ENCODE measurements at regions not wholly inside any gene's neighbourhood (a gene's known extent, or its start where the extent isn't known, plus 50 kb on each side); places are given as distances from the start of the nearest gene placed in this dataset.

- TF ChIP-seq CTCF (IDR thresholded peaks at IDR 0.05) = no peak
- Histone ChIP-seq H3K27ac (ENCODE audit: low read length) (no peak overlapping the region), H3K4me1 (ENCODE audit: control insufficient read depth, insufficient read depth, low read length) (no peaks in the 10 kb centered on the region), H3K36me3 (ENCODE audit: control insufficient read depth, insufficient read depth, low read length) (no peaks in the 10 kb centered on the region), H3K27me3 (ENCODE audit: control insufficient read depth, insufficient read depth, low read length) (no peaks in the 10 kb centered on the region), H3K9me3 (ENCODE audit: control insufficient read depth, insufficient read depth, low read length) (peaks cover 8% of the 10 kb centered on the region), H3K4me3 (ENCODE audit: low read length) (no peak overlapping the region)
- WGBS (ENCODE audit: insufficient coverage) = no CpG with 5 or more reads among the region's 1 CpG
- intact Hi-C loops (cut with micrococcal nuclease) = no loop called here
- DNase-seq = no peak
- no peaks in the 10 kb centered on the region for H3K36me3 Mint-ChIP-seq
- H3K4me1 Mint-ChIP-seq = no peaks in the 10 kb centered on the region
- H3K4me3 Mint-ChIP-seq = no peak overlapping the region
- peaks cover 14 to 20% of the 10 kb centered on the region in 2 donors for H3K9me3 Mint-ChIP-seq
- no peak for ATAC-seq
- no peaks in the 10 kb centered on the region for H3K27me3 Mint-ChIP-seq (ENCODE audit: low read depth in 2 of 2)
- no peak overlapping the region for H3K27ac Mint-ChIP-seq
Observed at GRCh38 chr16:63613701-63614100, 1508.2 kb downstream of the CDH11 start.

GRCh38 chr16:63612462-63613227 is 1509.2 kb downstream of the CDH11 start:
- H3K27ac ChIP-seq (ENCODE audit: low read length) = no peak overlapping the region
- H3K27me3 ChIP-seq (ENCODE audit: control insufficient read depth, insufficient read depth, low read length) = no peaks in the 10 kb centered on the region
- 75% methylated on average over 2 of the region's 4 CpGs for WGBS (ENCODE audit: insufficient coverage)
- Mint-ChIP-seq H3K27me3 (ENCODE audit: low read depth in 2 of 2) (no peaks in the 10 kb centered on the region), H3K4me3 (no peak overlapping the region), H3K36me3 (no peaks in the 10 kb centered on the region), H3K4me1 (no peaks in the 10 kb centered on the region), H3K9me3 (peaks cover 16 to 23% of the 10 kb centered on the region in 2 donors), H3K27ac (no peak overlapping the region)
- no peak for DNase-seq
- intact Hi-C loops (cut with micrococcal nuclease) = no loop called here
- ATAC-seq = no peak
- H3K4me1 ChIP-seq (ENCODE audit: control insufficient read depth, insufficient read depth, low read length) = no peaks in the 10 kb centered on the region
- H3K36me3 ChIP-seq (ENCODE audit: control insufficient read depth, insufficient read depth, low read length) = no peaks in the 10 kb centered on the region
- H3K9me3 ChIP-seq (ENCODE audit: control insufficient read depth, insufficient read depth, low read length) = peaks cover 6% of the 10 kb centered on the region
- no peak overlapping the region for H3K4me3 ChIP-seq (ENCODE audit: low read length)
- TF ChIP-seq CTCF (IDR thresholded peaks at IDR 0.05) = no peak

GRCh38 chr16:63606778-63607177 is 1515.1 kb downstream of the CDH11 start:
- Histone ChIP-seq H3K9me3 (ENCODE audit: control insufficient read depth, insufficient read depth, low read length) (no peaks in the 10 kb centered on the region), H3K4me3 (ENCODE audit: low read length) (no peak overlapping the region), H3K27me3 (ENCODE audit: control insufficient read depth, insufficient read depth, low read length) (no peaks in the 10 kb centered on the region), H3K27ac (ENCODE audit: low read length) (no peak overlapping the region), H3K36me3 (ENCODE audit: control insufficient read depth, insufficient read depth, low read length) (no peaks in the 10 kb centered on the region), H3K4me1 (ENCODE audit: control insufficient read depth, insufficient read depth, low read length) (no peaks in the 10 kb centered on the region)
- Mint-ChIP-seq H3K27me3 (ENCODE audit: low read depth in 2 of 2) (no peaks in the 10 kb centered on the region), H3K27ac (no peak overlapping the region), H3K4me3 (no peak overlapping the region), H3K4me1 (no peaks in the 10 kb centered on the region), H3K36me3 (no peaks in the 10 kb centered on the region), H3K9me3 (peaks cover 14 to 18% of the 10 kb centered on the region in 2 donors)
- WGBS (ENCODE audit: insufficient coverage) = no CpG with 5 or more reads among the region's 1 CpG
- intact Hi-C loops (cut with micrococcal nuclease) = no loop called here
- ATAC-seq (no peak), DNase-seq (no peak)
- no peak for TF ChIP-seq CTCF (IDR thresholded peaks at IDR 0.05)

All from natural killer cell (primary cell).